ENCODE measurements at regions not wholly inside any gene's neighbourhood (a gene's known extent, or its start where the extent isn't known, plus 50 kb on each side); places are given as distances from the start of the nearest gene placed in this dataset.
"Not testable (repeated sequence)": the region's sequence is repeated elsewhere in the genome, so short reads cannot be mapped to it uniquely, and the experiment has no call there.

- Histone ChIP-seq H3K27ac (no peak overlapping the region), H3K36me3 (no peaks in the 10 kb centered on the region), H3K4me3 (ENCODE audit: low read depth, low read length) (no peak overlapping the region), H3K27me3 (ENCODE audit: insufficient read depth, low read depth, severe bottlenecking) (peaks cover 13% of the 10 kb centered on the region), H3K9me3 (ENCODE audit: severe bottlenecking) (peaks cover 3% of the 10 kb centered on the region)
- TF ChIP-seq CTCF (IDR thresholded peaks at IDR 0.05; ENCODE audit: low read depth, low read length) = no peak
- no peak for DNase-seq
Observed at GRCh38 chrX:65072590-65072989, 96.3 kb upstream of the ZC4H2 start.

- H3K27ac ChIP-seq; DNase-seq; H3K4me3 ChIP-seq (ENCODE audit: low read depth, low read length); H3K27me3 ChIP-seq (ENCODE audit: insufficient read depth, low read depth, severe bottlenecking); H3K9me3 ChIP-seq (ENCODE audit: severe bottlenecking); H3K36me3 ChIP-seq: not testable (repeated sequence)
Observed at GRCh38 chrX:65058626-65059025, 82.4 kb upstream of the ZC4H2 start.

GRCh38 chrX:65045001-65045400 lies 68.8 kb upstream of the ZC4H2 start:
- H3K9me3 ChIP-seq (ENCODE audit: severe bottlenecking) = no peaks in the 10 kb centered on the region
- no peak overlapping the region for H3K4me3 ChIP-seq (ENCODE audit: low read depth, low read length)
- no peak overlapping the region for H3K27ac ChIP-seq
- TF ChIP-seq CTCF (IDR thresholded peaks at IDR 0.05; ENCODE audit: low read depth, low read length) = no peak
- no peak for DNase-seq
- peaks cover 3% of the 10 kb centered on the region for H3K27me3 ChIP-seq (ENCODE audit: insufficient read depth, low read depth, severe bottlenecking)
- H3K36me3 ChIP-seq = no peaks in the 10 kb centered on the region

- no peak for DNase-seq
- no peak for TF ChIP-seq CTCF (IDR thresholded peaks at IDR 0.05; ENCODE audit: low read depth, low read length)
- Histone ChIP-seq H3K9me3 (ENCODE audit: severe bottlenecking) (no peaks in the 10 kb centered on the region), H3K27ac (no peak overlapping the region), H3K36me3 (no peaks in the 10 kb centered on the region), H3K4me3 (ENCODE audit: low read depth, low read length) (no peak overlapping the region), H3K27me3 (ENCODE audit: insufficient read depth, low read depth, severe bottlenecking) (peaks cover 50% of the 10 kb centered on the region)
Observed at GRCh38 chrX:65035446-65035770, 59.2 kb upstream of the ZC4H2 start.

- peak; percentile 20 for DNase-seq
- peaks cover 50% of the 10 kb centered on the region for H3K27me3 ChIP-seq (ENCODE audit: insufficient read depth, low read depth, severe bottlenecking)
- TF ChIP-seq CTCF (IDR thresholded peaks at IDR 0.05; ENCODE audit: low read depth, low read length) = 0 out of 2 replicates have a peak, but pooled peaks have one; percentile 3
- H3K4me3 ChIP-seq (ENCODE audit: low read depth, low read length) = no peak within 1 kb of the TSS
- H3K27ac ChIP-seq = no peak within 1 kb of the TSS
- H3K36me3 ChIP-seq = no peaks in the 10 kb centered on the region
- H3K9me3 ChIP-seq (ENCODE audit: severe bottlenecking) = no peaks in the 10 kb centered on the region
Observed at GRCh38 chrX:65034668-65035445, 58.6 kb upstream of the ZC4H2 start, which contains the start of gene ZC3H12B. Gene ZC3H12B (plus strand): TSS chrX:65034826.

GRCh38 chrX:65034292-65034667 lies 58.0 kb upstream of the ZC4H2 start:
- Histone ChIP-seq H3K36me3 (no peaks in the 10 kb centered on the region), H3K4me3 (ENCODE audit: low read depth, low read length) (no peak overlapping the region), H3K9me3 (ENCODE audit: severe bottlenecking) (no peaks in the 10 kb centered on the region), H3K27ac (no peak overlapping the region), H3K27me3 (ENCODE audit: insufficient read depth, low read depth, severe bottlenecking) (peaks cover 47% of the 10 kb centered on the region)
- TF ChIP-seq CTCF (IDR thresholded peaks at IDR 0.05; ENCODE audit: low read depth, low read length) = no peak
- DNase-seq = no peak

All from WERI-Rb-1 (cell line).